ENCODE measurements at regions not wholly inside any gene's neighbourhood (a gene's known extent, or its start where the extent isn't known, plus 50 kb on each side); places are given as distances from the start of the nearest gene placed in this dataset.

DNA sequence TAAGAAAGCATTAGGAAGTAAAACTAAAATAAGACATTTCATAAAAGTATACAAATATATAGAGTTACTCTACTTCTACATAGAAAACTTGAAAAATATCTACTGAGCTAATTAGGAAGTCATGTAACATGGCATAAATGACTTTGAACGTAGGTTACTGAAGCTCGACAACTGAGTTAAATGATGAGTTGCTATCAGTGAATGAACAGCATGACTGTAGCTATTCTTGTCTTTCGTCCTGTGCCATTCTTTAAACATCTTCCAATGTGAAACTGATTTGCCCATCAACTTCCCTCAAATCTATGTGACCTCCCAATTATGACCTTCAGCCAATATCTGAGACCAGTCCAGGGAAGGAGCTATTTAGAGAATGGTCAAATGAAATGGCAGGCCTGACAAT lies 113.5 kb upstream of the NEBL start:
- no peaks in the 10 kb centered on the region for H3K9me3 ChIP-seq (ENCODE audit: control insufficient read depth, insufficient read depth, low read depth, low read length)
- no peaks in the 10 kb centered on the region for H3K79me2 ChIP-seq (ENCODE audit: control insufficient read depth, insufficient read depth, low read length)
- no peak for TF ChIP-seq EZH2 (IDR thresholded peaks at IDR 0.05; ENCODE audit: low read length, missing control alignments)
- TF ChIP-seq, protein P1, sequence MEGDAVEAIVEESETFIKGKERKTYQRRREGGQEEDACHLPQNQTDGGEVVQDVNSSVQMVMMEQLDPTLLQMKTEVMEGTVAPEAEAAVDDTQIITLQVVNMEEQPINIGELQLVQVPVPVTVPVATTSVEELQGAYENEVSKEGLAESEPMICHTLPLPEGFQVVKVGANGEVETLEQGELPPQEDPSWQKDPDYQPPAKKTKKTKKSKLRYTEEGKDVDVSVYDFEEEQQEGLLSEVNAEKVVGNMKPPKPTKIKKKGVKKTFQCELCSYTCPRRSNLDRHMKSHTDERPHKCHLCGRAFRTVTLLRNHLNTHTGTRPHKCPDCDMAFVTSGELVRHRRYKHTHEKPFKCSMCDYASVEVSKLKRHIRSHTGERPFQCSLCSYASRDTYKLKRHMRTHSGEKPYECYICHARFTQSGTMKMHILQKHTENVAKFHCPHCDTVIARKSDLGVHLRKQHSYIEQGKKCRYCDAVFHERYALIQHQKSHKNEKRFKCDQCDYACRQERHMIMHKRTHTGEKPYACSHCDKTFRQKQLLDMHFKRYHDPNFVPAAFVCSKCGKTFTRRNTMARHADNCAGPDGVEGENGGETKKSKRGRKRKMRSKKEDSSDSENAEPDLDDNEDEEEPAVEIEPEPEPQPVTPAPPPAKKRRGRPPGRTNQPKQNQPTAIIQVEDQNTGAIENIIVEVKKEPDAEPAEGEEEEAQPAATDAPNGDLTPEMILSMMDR (conservative IDR thresholded peaks at IDR 0.05 in 1 of 2, IDR thresholded peaks at IDR 0.05 in 1 of 2; ENCODE audit: low read depth in 1 of 2, low read length in 2 of 2), result no peak
- no peak overlapping the region for H3K27ac ChIP-seq (ENCODE audit: insufficient read depth, low read length)
- H3K4me3 ChIP-seq (replicated peaks in 1 of 4; ENCODE audit: control extremely low read depth in 1 of 4, insufficient read depth in 1 of 4, low read depth in 3 of 4, low read length in 4 of 4), result no peak overlapping the region
- no peak for DNase-seq (ENCODE audit: low read depth in 2 of 2)
- no peaks in the 10 kb centered on the region for H3K27me3 ChIP-seq (ENCODE audit: control insufficient read depth, insufficient read depth, low read length)
- no peak overlapping the region for H2AFZ ChIP-seq (ENCODE audit: low read length)
- no peaks in the 10 kb centered on the region for H3K36me3 ChIP-seq (ENCODE audit: control insufficient read depth, insufficient read depth, low read length)
- no peak overlapping the region for H3K4me2 ChIP-seq (ENCODE audit: extremely low read depth, insufficient read depth, low read length)
- H3K9ac ChIP-seq (ENCODE audit: insufficient read depth, low read length), result no peak overlapping the region
- H4K20me1 ChIP-seq (ENCODE audit: control insufficient read depth, extremely low read depth, insufficient read depth, low read length), result no peaks in the 10 kb centered on the region
- H3K4me1 ChIP-seq (ENCODE audit: control insufficient read depth, extremely low read depth, insufficient read depth, low read length), result no peaks in the 10 kb centered on the region

DNA sequence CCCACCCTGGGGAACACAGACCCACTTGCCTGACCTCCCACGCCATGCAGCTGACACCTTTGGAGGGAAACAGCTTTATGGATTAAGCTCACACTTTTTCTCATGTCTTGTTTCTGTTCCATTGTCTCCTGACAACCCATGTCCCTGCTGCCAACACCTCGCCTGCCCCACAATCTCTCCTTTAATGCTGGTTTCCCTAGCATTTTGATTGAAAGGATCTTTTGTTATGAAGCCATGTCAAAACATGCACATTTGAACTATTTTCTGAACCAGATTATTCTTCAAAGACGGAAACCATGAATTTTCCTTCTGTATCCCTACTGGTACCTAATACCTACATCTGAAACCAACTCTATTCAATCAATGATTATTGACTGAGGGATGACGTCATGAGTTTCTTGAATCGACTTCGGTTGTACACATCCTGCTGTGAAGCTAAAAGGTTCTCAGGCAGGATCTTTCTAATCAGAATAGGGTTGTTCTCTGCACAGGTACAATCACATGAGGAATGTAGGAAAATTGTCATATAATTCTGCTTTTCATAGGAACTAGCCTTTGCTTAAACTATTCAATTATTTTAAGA lies 106.2 kb upstream of the NEBL start:
- Histone ChIP-seq H4K20me1 (ENCODE audit: control insufficient read depth, extremely low read depth, insufficient read depth, low read length) (no peaks in the 10 kb centered on the region), H3K79me2 (ENCODE audit: control insufficient read depth, insufficient read depth, low read length) (no peaks in the 10 kb centered on the region), H3K36me3 (ENCODE audit: control insufficient read depth, insufficient read depth, low read length) (no peaks in the 10 kb centered on the region), H3K27me3 (ENCODE audit: control insufficient read depth, insufficient read depth, low read length) (no peaks in the 10 kb centered on the region), H3K9ac (ENCODE audit: insufficient read depth, low read length) (no peak overlapping the region), H3K4me3 (replicated peaks in 1 of 4; ENCODE audit: control extremely low read depth in 1 of 4, insufficient read depth in 1 of 4, low read depth in 3 of 4, low read length in 4 of 4) (no peak overlapping the region), H2AFZ (ENCODE audit: low read length) (no peak overlapping the region), H3K4me2 (ENCODE audit: extremely low read depth, insufficient read depth, low read length) (no peak overlapping the region), H3K9me3 (ENCODE audit: control insufficient read depth, insufficient read depth, low read depth, low read length) (no peaks in the 10 kb centered on the region), H3K27ac (ENCODE audit: insufficient read depth, low read length) (no peak overlapping the region), H3K4me1 (ENCODE audit: control insufficient read depth, extremely low read depth, insufficient read depth, low read length) (no peaks in the 10 kb centered on the region)
- TF ChIP-seq EZH2 (IDR thresholded peaks at IDR 0.05; ENCODE audit: low read length, missing control alignments), result no peak
- TF ChIP-seq, protein P1 (conservative IDR thresholded peaks at IDR 0.05 in 1 of 2, IDR thresholded peaks at IDR 0.05 in 1 of 2; ENCODE audit: low read depth in 1 of 2, low read length in 2 of 2), result no peak
- no peak for DNase-seq (ENCODE audit: low read depth in 2 of 2)

DNA sequence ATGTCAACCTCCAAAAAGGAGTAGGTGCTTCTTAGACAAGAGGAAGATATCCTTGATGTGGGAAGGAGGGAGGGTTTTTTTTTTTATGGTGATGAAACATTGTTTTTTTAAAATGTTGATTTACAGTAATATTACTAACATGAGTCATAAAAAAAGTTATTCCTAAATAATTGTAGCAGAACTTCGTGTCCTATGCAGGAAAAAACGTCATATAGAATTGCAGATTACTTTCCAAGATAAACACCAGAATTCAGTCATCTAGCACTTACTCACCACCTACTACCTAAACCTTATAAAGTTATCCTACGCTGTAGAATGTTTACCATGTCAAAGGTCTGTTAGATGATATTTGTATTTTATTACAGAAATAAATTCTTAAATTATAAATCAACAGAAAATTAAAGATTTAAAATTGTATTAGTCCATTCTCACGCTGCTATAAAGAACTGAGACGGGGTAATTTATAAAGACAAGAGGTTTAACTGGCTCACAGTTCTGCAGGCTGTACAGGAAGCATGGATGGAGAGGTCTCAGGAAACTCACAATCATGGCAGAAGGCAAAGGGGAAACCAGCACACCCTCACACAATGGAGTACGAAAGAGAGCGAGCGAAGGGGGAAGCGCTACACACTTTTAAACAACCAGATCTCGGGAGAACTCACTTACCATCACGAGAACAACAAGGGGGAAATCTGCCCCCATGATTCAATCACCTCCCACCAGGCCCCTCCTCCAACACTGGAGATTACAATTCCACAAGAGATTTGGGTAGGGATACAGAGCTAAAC lies 105.2 kb upstream of the NEBL start:
- Histone ChIP-seq H3K9ac (ENCODE audit: insufficient read depth, low read length) (no peak overlapping the region), H2AFZ (ENCODE audit: low read length) (no peak overlapping the region), H3K36me3 (ENCODE audit: control insufficient read depth, insufficient read depth, low read length) (no peaks in the 10 kb centered on the region), H3K79me2 (ENCODE audit: control insufficient read depth, insufficient read depth, low read length) (no peaks in the 10 kb centered on the region), H4K20me1 (ENCODE audit: control insufficient read depth, extremely low read depth, insufficient read depth, low read length) (no peaks in the 10 kb centered on the region), H3K4me1 (ENCODE audit: control insufficient read depth, extremely low read depth, insufficient read depth, low read length) (no peaks in the 10 kb centered on the region), H3K27ac (ENCODE audit: insufficient read depth, low read length) (no peak overlapping the region), H3K4me2 (ENCODE audit: extremely low read depth, insufficient read depth, low read length) (no peak overlapping the region), H3K4me3 (replicated peaks in 1 of 4; ENCODE audit: control extremely low read depth in 1 of 4, insufficient read depth in 1 of 4, low read depth in 3 of 4, low read length in 4 of 4) (no peak overlapping the region), H3K9me3 (ENCODE audit: control insufficient read depth, insufficient read depth, low read depth, low read length) (no peaks in the 10 kb centered on the region), H3K27me3 (ENCODE audit: control insufficient read depth, insufficient read depth, low read length) (no peaks in the 10 kb centered on the region)
- peak; percentile 60 to 96 for DNase-seq (ENCODE audit: low read depth in 2 of 2)
- TF ChIP-seq, protein P1 (conservative IDR thresholded peaks at IDR 0.05 in 1 of 2, IDR thresholded peaks at IDR 0.05 in 1 of 2; ENCODE audit: low read depth in 1 of 2, low read length in 2 of 2), result no peak
- no peak for TF ChIP-seq EZH2 (IDR thresholded peaks at IDR 0.05; ENCODE audit: low read length, missing control alignments)
